ENCODE measurements at regions not wholly inside any gene's neighbourhood (a gene's known extent, or its start where the extent isn't known, plus 50 kb on each side); places are given as distances from the start of the nearest gene placed in this dataset.

GRCh38 chr10:117720931-117721835 lies 178.6 kb downstream of the EMX2 start:
- DNase-seq = no peak

DNA sequence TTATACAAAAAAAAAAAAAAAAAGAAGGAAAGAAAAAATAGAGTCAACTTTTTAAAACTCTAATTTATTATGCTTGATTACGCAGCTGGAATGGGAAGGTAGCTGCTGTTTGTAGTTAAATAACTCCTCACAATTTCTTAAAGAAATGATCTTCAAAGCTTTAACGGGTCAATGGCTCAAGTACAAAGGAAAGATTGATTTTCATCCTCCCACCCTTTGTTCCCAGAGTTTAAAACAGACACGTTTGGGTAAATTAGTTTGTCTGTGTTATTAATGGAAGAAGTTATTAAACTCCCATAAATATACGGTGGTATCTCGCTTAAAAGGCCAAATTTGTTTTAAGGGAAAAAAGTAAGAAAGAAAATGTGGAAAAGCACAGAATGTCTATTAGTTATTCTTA lies 179.3 kb downstream of the EMX2 start:
- no peak for DNase-seq

- no peak for DNase-seq
Measured at GRCh38 chr10:117723343-117723742, 180.8 kb downstream of the EMX2 start.

DNA sequence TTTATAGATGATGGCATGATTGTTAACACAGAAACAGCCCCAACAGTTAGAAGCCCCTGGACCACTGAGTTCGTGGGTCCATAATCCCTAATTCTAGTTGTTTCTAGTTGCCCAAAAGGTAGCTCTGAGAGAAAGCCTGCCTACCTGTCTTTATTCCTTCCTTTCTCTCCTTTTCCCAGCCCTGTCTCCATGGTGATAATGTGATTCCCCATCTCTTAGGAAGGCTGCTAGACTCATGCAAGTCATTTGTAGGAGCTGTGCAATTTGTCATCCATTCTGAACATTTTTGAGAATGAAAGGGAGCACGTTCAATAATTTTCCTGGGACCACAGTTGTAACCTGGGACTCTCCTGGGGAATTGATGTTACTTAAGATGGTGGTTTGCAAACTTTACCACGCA lies 183.4 kb downstream of the EMX2 start:
- DNase-seq = no peak

DNA sequence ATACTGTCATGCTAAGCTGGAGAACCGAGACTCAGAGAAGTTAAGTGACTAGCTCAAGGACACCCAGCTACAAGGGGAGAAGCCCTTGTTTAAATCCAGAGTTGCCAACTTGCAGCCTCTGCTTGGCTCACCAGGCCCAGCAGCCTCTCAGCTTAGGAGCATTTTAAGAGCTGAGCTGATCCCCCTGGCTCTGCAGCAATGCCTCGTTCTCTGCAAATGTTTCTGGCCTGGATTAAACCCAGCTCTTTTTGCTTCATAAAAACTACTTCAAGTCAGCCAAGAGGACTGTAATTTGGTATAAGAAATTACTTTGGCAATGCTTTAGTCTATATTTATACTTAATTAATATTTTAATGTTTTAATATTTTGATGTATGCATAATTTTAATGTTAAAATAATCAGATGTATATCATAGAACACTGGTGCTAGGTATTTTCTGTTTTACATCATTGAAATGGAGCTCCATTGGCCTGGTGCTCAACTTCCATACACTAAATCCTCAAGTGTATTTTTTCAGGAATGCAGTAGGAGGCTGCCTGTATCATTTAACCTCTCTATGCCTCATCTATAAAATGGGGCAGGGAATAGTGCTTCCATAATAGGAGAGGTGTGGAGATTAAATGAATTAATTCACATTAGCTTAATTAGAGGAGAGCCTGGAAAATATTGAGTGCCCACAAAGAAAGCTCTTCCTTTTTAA lies 184.2 kb downstream of the EMX2 start:
- no peak for DNase-seq

- DNase-seq = no peak
Measured at GRCh38 chr10:117727421-117727820, 184.9 kb downstream of the EMX2 start.

GRCh38 chr10:117728087-117728486 lies 185.5 kb downstream of the EMX2 start:
- no peak for DNase-seq

DNA sequence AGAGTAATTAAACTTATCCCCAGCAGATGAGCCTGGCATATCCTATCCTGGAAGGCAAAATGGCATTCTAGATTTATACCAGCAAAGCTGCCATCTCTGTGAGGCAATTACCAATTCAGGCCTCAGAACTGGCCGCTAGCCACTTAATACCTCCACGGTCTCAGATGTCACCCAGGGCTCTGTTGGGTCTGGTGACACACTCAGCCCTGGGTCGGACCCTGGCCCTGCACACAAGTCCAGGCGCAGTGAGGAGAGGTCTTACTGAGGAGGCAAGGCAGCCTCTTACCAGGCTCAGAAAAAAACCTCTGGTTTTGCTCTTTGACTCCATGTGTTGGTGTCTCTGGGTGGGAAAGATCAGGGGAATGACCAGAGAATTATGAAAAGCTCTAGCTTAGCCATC lies 186.6 kb downstream of the EMX2 start:
- no peak for DNase-seq

DNA sequence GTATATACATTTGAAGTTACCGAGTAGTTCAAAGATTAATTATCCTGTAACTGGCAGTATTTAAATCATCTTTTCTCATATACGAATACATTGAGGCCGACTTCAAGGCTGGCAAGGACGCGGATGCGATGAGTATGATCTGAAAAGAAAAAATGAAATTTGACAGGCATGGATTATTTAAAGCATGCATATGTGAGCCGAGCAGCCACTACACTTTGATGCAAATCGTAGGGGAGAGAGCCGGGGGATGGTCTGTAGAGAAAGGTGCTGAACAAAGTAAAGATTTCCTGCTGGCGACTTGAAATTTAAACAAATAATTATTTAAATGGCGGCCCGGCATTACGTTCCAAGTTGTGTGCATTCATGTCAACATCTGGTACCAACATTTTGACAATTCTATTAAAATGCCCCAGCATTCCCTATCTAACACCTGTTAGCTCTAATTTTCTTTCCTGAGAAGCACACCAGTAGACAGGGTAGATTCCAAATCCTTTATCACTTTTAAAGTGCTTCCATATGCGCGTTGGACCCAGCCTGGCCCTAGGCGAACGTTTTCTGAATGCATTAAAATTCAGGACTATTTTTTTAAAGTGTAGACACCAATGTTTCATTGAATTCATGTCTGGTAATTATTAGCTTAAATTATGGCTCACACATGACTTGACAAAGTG lies 188.7 kb downstream of the EMX2 start:
- DNase-seq = no peak

- DNase-seq = no peak
Measured at GRCh38 chr10:117734731-117735405, 192.3 kb downstream of the EMX2 start.

DNA sequence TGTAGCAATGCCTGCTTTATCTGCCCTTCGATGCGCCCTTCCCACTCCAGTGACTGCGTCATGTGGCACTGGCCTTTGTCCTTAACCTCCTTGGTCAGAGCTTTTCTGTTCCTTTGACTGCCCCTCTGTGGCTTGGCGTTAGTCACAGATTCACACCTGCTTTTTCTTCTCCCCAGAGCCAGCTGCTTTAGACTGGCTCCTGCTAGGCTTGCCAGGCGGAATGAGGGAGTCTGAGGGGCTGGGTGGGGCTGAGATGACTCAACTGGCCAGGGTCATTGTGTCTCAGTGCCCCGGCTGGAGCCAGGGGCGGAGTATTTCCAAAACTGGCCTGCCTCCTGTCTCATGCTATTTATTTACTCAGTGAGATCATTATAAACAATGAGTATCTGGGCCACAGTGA lies 194.1 kb downstream of the EMX2 start:
- no peak for DNase-seq

DNA sequence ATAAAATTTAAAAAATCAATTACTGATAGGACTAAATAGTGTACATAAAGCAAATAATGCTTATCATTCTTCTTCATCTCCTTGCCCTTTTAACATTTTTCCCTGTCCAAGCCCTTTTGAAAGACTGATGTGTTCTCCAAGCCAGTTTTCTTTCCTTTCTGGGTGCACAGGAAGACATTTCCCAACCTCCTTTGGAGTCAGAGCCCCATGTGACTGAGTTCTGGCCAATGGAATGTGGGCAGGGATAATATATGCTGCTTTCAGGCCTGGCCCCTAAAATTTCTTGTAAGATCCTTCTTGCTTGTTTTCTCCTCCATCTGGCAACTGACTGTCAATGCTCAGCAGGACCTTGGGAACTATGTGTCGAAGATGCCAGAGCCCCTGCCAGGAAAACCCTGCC lies 197.5 kb downstream of the EMX2 start:
- DNase-seq = no peak

DNA sequence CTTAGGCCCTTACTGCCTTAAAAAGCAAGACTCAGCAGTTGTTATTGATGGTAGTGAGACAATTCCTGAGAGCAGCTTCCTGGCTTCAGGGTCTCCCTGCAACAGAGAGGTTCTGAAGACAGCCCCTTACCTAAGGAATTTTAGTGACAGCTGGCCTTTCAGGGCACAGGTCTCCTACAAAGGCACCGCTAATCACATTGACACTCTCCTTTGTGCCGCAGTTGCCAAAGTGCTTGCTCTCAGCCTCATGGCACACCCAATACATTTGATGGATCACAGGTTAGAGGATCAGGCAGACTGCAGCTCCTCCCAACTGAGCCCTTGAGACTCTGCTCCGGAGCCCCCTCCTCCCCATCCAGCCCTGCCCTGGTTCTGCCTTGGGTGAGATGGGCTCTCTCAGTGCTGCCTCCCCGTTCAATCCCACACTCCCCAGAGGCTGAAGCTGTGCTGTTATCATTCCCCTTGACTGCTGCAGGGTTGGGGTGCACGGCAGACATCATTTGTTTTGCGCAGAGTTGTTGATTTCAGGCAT lies 198.2 kb downstream of the EMX2 start:
- DNase-seq = no peak

GRCh38 chr10:117741524-117741923 lies 199.0 kb downstream of the EMX2 start:
- DNase-seq = no peak

GRCh38 chr10:117743509-117743908 lies 201.0 kb downstream of the EMX2 start:
- no peak for DNase-seq

- DNase-seq = no peak
Measured at GRCh38 chr10:117745301-117745700, 202.8 kb downstream of the EMX2 start.

- DNase-seq = no peak
Measured at GRCh38 chr10:117746541-117747448, 204.2 kb downstream of the EMX2 start.

DNA sequence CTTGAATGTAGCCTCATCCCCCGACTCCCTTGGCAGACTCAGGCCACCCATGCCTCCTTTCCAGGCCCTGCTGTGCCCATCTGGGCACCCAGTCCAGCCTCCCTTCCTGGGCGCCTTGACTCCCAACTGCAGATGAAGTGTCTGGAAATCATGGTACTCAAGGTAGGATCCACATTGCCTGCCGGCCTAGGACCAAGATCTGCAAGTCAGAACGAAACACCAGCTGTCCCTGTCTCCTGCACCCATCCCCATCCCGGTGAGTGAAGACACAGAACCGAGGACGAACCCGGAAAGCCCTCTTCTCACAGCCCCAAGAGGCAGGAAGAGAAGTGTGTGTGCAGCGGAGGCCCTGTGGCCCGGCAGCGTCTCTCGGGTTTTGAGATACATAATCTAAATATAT lies 205.1 kb downstream of the EMX2 start:
- no peak for DNase-seq

DNA sequence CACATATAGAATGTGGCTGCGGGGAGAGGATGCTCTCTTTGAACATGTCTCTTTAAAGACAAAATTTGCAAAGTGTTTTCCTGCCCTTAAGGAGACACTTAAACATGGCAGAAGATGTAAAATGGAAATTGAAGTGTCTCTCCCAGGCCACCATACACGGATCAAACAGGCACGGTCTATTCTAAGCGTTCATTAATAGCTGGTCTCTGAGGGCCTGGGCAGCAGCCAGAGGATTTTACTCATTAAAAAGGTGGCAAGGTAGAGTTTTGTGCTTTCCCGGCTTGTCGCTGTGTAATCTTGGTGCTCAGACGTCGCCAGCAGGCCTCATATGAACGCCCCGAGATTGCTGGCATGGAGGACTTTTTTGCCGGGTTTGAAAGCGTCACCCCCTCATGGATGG lies 205.5 kb downstream of the EMX2 start:
- no peak for DNase-seq

DNA sequence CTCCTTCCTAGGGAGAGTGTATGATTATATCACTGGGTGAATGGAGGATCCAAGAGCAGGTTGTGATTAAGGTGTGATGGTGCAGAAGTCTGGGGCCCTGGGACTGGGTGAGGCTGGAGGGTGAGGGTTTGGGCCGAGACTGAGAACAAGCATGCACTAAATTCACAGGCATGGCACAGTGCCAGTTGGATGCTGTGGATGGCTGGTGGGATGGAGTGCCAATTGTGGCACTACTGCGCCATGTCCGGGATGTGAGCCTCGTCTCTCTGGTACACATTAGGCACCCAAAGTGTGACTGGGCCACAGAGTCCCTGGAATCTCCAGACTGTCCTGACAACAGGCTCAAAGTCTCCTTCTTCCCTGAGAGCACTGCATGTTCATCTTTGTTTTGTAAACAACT lies 208.1 kb downstream of the EMX2 start:
- no peak for DNase-seq

DNA sequence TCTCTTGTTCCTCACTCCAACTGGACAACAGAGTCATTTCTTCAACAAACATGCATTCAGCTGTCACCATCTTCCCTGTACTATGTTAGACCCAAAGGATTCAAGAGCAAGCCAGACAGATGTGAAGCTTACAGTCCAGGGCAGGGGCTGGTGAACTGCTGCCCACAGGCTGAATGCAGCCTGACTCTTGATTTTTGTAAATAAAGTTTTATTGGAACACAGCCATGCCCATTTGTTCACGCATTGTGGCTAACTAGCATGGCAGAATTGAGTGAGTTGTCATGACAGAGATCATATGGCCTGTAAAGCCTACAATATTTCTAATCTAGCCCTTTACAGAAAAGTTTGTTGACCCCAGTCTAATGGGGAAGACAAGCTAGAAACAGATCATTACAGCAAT lies 208.7 kb downstream of the EMX2 start:
- DNase-seq = no peak

DNA sequence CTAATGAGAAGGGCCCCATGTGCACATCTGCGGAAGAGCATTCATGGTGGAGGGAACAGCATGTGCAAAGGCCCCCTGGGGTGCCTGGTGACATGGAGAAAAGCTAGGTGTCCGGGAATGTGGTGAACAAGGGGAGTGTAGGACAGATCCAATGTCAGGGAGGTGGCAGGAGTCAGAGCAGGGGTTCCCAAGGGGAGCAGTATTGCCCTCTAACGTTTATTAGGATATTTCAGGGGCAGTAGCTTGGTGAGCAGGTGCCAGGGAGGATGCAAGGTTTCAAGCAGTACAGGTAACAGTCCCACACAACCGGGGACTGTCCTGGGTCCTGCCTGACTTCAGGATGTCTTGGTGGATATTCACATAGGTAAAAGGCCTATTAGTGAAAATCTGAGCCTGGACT lies 209.6 kb downstream of the EMX2 start:
- DNase-seq = no peak
